ENCODE measurements at regions not wholly inside any gene's neighbourhood (a gene's known extent, or its start where the extent isn't known, plus 50 kb on each side); places are given as distances from the start of the nearest gene placed in this dataset.

GRCh38 chr12:22865822-22866221 lies 240.9 kb downstream of the ETNK1 start:
- no peaks in the 10 kb centered on the region for H3K27me3 ChIP-seq (ENCODE audit: insufficient read depth, low read length)
- no peaks in the 10 kb centered on the region for H3K79me2 ChIP-seq (ENCODE audit: insufficient read depth, low read length)
- H3K23me2 ChIP-seq (ENCODE audit: insufficient read length, low read depth, low read length, poor library complexity, severe bottlenecking), result no peaks in the 10 kb centered on the region
- no peak for DNase-seq
- no peak overlapping the region for H4K5ac ChIP-seq (ENCODE audit: insufficient read length, low read depth, low read length)
- no peak overlapping the region for H2AFZ ChIP-seq (ENCODE audit: low read length)
- no peak overlapping the region for H2BK120ac ChIP-seq (ENCODE audit: low read depth, low read length, poor library complexity, severe bottlenecking)
- H3K4ac ChIP-seq (ENCODE audit: low read depth, low read length), result no peak overlapping the region
- no peak overlapping the region for H4K8ac ChIP-seq (replicated peaks; ENCODE audit: insufficient read length, low read depth, low read length)
- no peak overlapping the region for H2BK12ac ChIP-seq (ENCODE audit: insufficient read length, low read depth, low read length)
- no peak overlapping the region for H3K18ac ChIP-seq (ENCODE audit: insufficient read length, low read depth, low read length)
- no peak overlapping the region for H3K4me2 ChIP-seq (ENCODE audit: insufficient read depth, insufficient read length, low read length)
- H3K9me3 ChIP-seq (ENCODE audit: control insufficient read depth, low read depth, low read length), result no peaks in the 10 kb centered on the region
- no peaks in the 10 kb centered on the region for H3K79me1 ChIP-seq (ENCODE audit: insufficient read depth, low read depth, low read length, poor library complexity, severe bottlenecking)
- TF ChIP-seq CTCF (conservative IDR thresholded peaks at IDR 0.05), result no peak
- no peak overlapping the region for H3K23ac ChIP-seq (ENCODE audit: insufficient read length, low read depth, low read length)
- H2BK5ac ChIP-seq (ENCODE audit: insufficient read length, low read length), result no peak overlapping the region
- H2AK5ac ChIP-seq (ENCODE audit: insufficient read length, low read length), result no peak overlapping the region
- no peaks in the 10 kb centered on the region; a peak in 1 of 5 replicates for H3K9me3 Mint-ChIP-seq
- no peak overlapping the region for H2BK20ac ChIP-seq (ENCODE audit: low read depth, low read length, poor library complexity, severe bottlenecking)
- H3K27ac Mint-ChIP-seq, result no peak overlapping the region
- no peaks in the 10 kb centered on the region for H4K20me1 ChIP-seq (ENCODE audit: control insufficient read depth, insufficient read depth, insufficient read length)
- H3K4me3 Mint-ChIP-seq, result no peak overlapping the region
- H2BK15ac ChIP-seq (ENCODE audit: low read depth, low read length), result no peak overlapping the region
- no CpG with 5 or more reads among the region's 6 CpGs for WGBS (ENCODE audit: extremely low coverage, insufficient read length, low lambda C conversion rate)
- H3K14ac ChIP-seq (ENCODE audit: insufficient read depth, low read length), result no peak overlapping the region
- H3K56ac ChIP-seq (ENCODE audit: insufficient read length, low read depth, low read length), result no peak overlapping the region
- no peaks in the 10 kb centered on the region for H3K36me3 Mint-ChIP-seq (ENCODE audit: insufficient read depth in 1 of 3, low read depth in 3 of 3)
- peaks cover 3 to 4% of the 10 kb centered on the region in 2 experiments for H3K4me1 Mint-ChIP-seq
- H3K4me1 ChIP-seq (ENCODE audit: insufficient read depth, low read length), result no peaks in the 10 kb centered on the region
- H4K91ac ChIP-seq (ENCODE audit: insufficient read length, low read depth, low read length), result no peak overlapping the region
- no peak overlapping the region for H3T11ph ChIP-seq (ENCODE audit: low read length)
- no peak overlapping the region for H3K9ac ChIP-seq (ENCODE audit: extremely low read depth, insufficient read length, low read length)
- H3K27ac ChIP-seq (ENCODE audit: insufficient read length, low read depth, low read length), result no peak overlapping the region
- no peaks in the 10 kb centered on the region for H3K27me3 Mint-ChIP-seq (ENCODE audit: low read depth)
